Mesodermal cell (in vitro differentiated cells): ENCODE measurements at regions not wholly inside any gene's neighbourhood (a gene's known extent, or its start where the extent isn't known, plus 50 kb on each side); places are given as distances from the start of the nearest gene placed in this dataset.
A peak's percentile ranks its signal among the peaks of the same experiment; 100 is the strongest.

Experiments used
- H3K27ac ChIP-seq: 2 replicates; pipeline ENCODE4 v1.7.0; 2013; ENCODE audit warnings: mild to moderate bottlenecking, low read depth, low read length, moderate library complexity; ENCODE audit not compliant: severe bottlenecking
- H3K36me3 ChIP-seq: 2 replicates; pipeline ENCODE4 v1.7.1; 2013; ENCODE audit warnings: mild to moderate bottlenecking, low read length, moderate library complexity; ENCODE audit not compliant: control insufficient read depth, insufficient read depth
- H3K4me1 ChIP-seq: one replicate; pipeline ENCODE4 v1.7.1; 2013; ENCODE audit warnings: mild to moderate bottlenecking, low read length; ENCODE audit not compliant: insufficient read depth, control insufficient read depth, poor library complexity, severe bottlenecking
- H3K4me3 ChIP-seq: 2 replicates; pipeline ENCODE4 v1.7.0; 2013; ENCODE audit warnings: low read length, control low read depth, mild to moderate bottlenecking; ENCODE audit not compliant: insufficient read depth, poor library complexity, severe bottlenecking; ENCODE audit errors: extremely low read depth
- H3K9me3 ChIP-seq: 2 replicates; pipeline ENCODE4 v1.7.1; 2013; ENCODE audit warnings: mild to moderate bottlenecking, low read length, moderate library complexity; ENCODE audit not compliant: control insufficient read depth
- WGBS, 2 experiments: methylation state at CpG; one replicate each; pipeline ENCODE4 v1.1.5; 2013; ENCODE audit warnings: missing lambda C conversion rate in 2 of 2; ENCODE audit not compliant: insufficient coverage in 2 of 2; 5-methylcytosine and 5-hydroxymethylcytosine counted together

DNA sequence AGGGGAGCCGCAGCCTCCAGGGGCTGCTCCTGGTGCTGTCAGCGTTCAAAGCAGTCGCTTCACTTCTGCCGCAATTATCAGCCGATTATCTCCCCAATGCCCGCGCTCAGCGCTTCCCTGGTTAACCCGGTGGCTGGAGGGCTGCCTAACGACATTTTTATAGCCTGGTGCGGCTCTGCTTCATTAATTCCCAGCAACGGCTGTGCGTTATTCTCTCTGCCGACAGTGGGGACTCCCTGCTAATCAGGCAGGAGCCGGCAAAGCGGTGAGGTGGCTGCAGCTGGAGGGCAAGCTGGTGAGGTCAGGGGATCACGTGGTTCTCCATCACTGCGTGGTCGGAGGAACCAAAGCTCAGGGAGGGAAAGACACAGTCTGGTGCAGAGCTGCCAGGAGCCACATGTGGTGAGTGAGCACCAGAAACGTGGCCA, 62.9 kb downstream of the GLRX5 start:
- H3K4me3 ChIP-seq = peak overlapping the region; percentile 12
- WGBS, 2 experiments = 8 to 11% methylated on average over 16 to 20 of the region's 20 CpGs
- no peaks in the 10 kb centered on the region for H3K36me3 ChIP-seq
- peaks cover 4% of the 10 kb centered on the region for H3K4me1 ChIP-seq
- H3K9me3 ChIP-seq = no peaks in the 10 kb centered on the region
- H3K27ac ChIP-seq = no peak overlapping the region

GRCh38 chr14:95601650-95602049, 66.8 kb downstream of the GLRX5 start:
- 47 to 50% methylated on average over 3 of the region's 3 CpGs for WGBS, 2 experiments
- H3K4me1 ChIP-seq = peaks cover 4% of the 10 kb centered on the region

DNA sequence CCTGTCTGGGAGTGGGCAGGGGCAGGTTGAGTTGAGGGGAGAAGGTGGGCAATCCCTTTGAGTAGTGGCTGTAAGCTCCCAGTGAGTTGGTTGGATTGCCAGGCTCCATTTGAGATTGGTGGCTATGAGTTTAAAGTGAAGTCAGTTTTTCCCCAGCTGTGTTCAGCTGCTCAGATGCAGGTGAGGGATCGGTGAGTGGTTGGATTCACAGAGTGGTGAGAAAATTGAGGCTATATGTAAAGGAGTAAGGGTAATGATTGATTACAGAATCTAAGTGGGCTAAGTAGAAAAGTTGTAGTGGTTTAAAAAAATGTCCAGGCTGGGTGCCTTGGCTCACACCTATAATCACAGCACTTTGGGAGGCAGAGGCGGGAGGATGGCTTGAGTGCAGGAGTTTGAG, 68.6 kb downstream of the GLRX5 start:
- 86 to 90% methylated on average over 2 of the region's 2 CpGs for WGBS, 2 experiments
- H3K4me1 ChIP-seq = no peaks in the 10 kb centered on the region
- no peak overlapping the region for H3K4me3 ChIP-seq
- peaks cover 4% of the 10 kb centered on the region for H3K9me3 ChIP-seq
- H3K27ac ChIP-seq = no peak overlapping the region
- no peaks in the 10 kb centered on the region for H3K36me3 ChIP-seq

More at GRCh38 chr14:95601650-95602049, 66.8 kb downstream of the GLRX5 start:
- Histone ChIP-seq H3K4me3 (no peak overlapping the region), H3K36me3 (no peaks in the 10 kb centered on the region), H3K9me3 (peaks cover 4% of the 10 kb centered on the region), H3K27ac (no peak overlapping the region)

DNA sequence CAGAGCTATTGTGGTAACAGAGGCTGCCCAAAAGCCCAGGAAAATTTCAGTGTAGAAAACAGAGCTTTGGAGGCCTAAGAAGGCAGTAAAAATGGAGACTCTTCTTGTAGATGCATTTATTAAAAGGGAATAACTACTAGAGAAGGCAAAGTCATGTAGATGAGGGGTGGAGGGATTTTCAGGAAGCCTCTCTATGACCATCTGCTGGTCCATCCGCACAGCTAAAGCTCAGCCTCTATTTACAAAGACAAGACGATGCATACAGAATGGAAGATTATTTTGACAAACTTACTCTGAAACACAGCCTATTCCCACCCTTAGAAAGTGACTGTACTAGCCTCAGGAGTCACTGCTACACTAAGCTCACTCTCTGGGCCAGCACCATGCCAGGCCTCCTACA, 71.4 kb downstream of the GLRX5 start:
- no peaks in the 10 kb centered on the region for H3K4me1 ChIP-seq
- H3K27ac ChIP-seq = no peak overlapping the region
- no peak overlapping the region for H3K4me3 ChIP-seq
- WGBS, 2 experiments = 84 to 92% methylated on average over 2 of the region's 2 CpGs
- no peaks in the 10 kb centered on the region for H3K36me3 ChIP-seq
- peaks cover 4% of the 10 kb centered on the region for H3K9me3 ChIP-seq

DNA sequence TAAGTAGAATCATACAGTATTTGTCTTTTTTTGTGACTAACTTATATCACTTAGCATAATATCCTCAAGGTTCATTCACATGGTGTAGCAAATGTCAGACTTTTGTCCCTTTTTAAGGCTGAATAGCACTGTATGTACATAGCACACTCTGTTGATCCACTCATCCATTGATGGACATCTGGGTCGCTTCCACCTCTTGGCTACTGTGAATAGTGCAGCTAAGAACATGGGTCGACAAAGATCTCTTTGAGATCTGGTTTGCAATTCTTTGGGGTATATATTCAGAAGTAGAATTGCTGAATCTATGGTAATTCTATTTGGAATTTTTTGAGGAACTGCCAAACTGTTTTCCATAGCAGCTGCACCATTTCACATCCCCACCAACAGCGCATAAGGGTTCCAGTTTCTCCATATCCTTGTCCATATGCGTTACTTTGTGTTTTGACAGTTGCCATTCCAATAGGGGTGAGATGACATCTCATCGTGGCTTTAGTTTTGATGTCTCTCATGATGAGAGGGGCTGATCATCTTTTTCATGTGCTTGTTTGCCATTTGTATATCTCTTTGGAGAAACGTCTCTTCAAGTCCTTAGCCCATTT, 73.9 kb downstream of the GLRX5 start:
- Histone ChIP-seq H3K36me3 (no peaks in the 10 kb centered on the region), H3K4me3 (no peak overlapping the region), H3K9me3 (peaks cover 3% of the 10 kb centered on the region), H3K4me1 (no peaks in the 10 kb centered on the region), H3K27ac (no peak overlapping the region)
- WGBS, 2 experiments = 81 to 86% methylated on average over 2 to 4 of the region's 6 CpGs

DNA sequence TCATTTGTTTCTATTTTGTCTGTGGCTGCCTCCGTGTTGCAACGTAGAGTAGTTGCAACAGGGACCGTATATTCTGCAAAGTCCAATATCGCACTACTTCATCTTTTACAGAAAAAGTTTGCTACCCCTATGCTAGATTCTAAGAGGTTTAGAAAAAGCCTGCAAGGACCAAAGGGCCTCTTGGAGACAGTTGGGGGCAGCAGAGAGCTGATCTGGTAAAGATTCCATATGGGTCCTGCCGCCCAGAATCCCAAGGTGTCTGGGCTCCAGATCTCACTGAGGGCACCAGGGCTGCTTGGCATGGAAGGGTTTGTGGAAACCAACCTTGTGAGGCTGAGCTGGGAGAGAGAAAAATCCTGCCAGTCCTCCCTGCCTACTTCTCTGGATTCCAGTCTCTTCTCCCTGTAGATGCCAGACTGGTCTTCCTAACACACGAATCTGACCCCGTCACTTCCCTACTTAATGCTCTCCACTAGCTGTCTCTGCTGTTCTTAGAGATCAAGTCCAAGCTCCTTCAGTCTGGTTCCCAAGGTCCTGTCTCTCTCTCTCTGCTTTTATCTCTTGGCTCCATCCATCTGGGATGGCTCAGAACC, 74.6 kb downstream of the GLRX5 start:
- Histone ChIP-seq H3K4me1 (no peaks in the 10 kb centered on the region), H3K36me3 (no peaks in the 10 kb centered on the region), H3K27ac (no peak overlapping the region), H3K4me3 (no peak overlapping the region), H3K9me3 (no peaks in the 10 kb centered on the region)
- WGBS, 2 experiments = 64 to 80% methylated on average over 3 to 4 of the region's 7 CpGs

- Histone ChIP-seq H3K4me3 (no peak overlapping the region), H3K36me3 (no peaks in the 10 kb centered on the region), H3K4me1 (no peaks in the 10 kb centered on the region), H3K9me3 (no peaks in the 10 kb centered on the region), H3K27ac (no peak overlapping the region)
- WGBS, 2 experiments = 87 to 96% methylated on average over 6 of the region's 8 CpGs
Measured at GRCh38 chr14:95611293-95611880, 74.8 kb upstream of the TCL1B start.

GRCh38 chr14:95614349-95614748, 71.9 kb upstream of the TCL1B start:
- no peak overlapping the region for H3K4me3 ChIP-seq

DNA sequence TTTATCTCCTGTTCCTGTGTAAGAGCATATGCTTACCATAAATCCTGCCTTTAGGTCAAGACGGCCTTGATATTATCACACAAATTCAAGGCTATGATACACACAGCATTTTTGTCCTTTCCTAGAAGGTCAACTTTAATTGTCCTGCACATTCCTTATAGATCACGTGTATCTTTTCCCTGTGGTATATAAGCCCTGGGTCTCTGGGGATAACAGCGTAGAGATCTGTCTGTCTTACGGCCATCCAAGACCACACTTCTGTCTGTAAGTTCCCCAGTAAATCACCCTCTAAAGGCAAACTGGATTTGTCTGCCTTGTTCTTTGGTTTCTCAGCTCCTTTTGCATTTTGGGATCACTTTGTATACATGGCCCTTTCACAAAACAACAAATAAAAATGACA, 69.5 kb upstream of the TCL1B start:
- Histone ChIP-seq H3K27ac (no peak overlapping the region), H3K36me3 (no peaks in the 10 kb centered on the region), H3K9me3 (no peaks in the 10 kb centered on the region), H3K4me3 (no peak overlapping the region), H3K4me1 (no peaks in the 10 kb centered on the region)
- 91 to 92% methylated on average over 3 to 4 of the region's 4 CpGs for WGBS, 2 experiments

More at GRCh38 chr14:95614349-95614748, 71.9 kb upstream of the TCL1B start:
- H3K4me1 ChIP-seq = no peaks in the 10 kb centered on the region
- no peaks in the 10 kb centered on the region for H3K36me3 ChIP-seq
- no peaks in the 10 kb centered on the region for H3K9me3 ChIP-seq
- no peak overlapping the region for H3K27ac ChIP-seq
- WGBS, 2 experiments = 86 to 89% methylated on average over 4 of the region's 5 CpGs

DNA sequence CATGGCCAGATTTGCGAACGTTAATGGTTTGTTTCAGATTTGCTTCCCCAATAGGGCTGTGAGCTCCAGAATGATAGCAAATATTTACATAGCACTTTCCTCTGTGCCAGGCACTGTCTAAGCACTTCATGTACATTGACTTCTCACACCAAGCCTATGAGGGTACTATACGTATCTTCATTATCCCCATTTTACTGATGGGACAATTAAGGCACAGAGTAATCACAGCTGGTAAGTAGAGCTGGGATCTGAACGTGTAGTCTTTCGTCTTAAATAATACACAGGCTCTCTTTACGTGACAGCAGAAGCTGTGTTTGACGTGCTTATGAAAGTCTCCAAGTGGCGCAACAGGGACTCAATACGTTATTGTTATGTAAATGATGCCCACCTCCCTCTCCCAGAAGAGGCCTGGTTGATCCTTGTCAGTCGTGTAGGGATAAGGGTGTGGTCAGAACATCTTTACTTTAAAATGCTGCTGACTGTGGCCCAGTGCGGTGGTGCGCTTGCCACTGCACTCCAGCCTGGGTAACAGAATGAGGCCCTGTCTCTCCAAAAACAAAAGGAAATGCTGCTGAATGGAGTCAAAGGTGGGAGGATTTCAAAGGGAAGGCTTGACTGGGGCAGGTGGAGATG, 66.3 kb upstream of the TCL1B start:
- Histone ChIP-seq H3K36me3 (no peaks in the 10 kb centered on the region), H3K9me3 (no peaks in the 10 kb centered on the region), H3K27ac (no peak overlapping the region), H3K4me1 (no peaks in the 10 kb centered on the region), H3K4me3 (no peak overlapping the region)
- WGBS, 2 experiments = 77 to 87% methylated on average over 7 to 12 of the region's 12 CpGs

DNA sequence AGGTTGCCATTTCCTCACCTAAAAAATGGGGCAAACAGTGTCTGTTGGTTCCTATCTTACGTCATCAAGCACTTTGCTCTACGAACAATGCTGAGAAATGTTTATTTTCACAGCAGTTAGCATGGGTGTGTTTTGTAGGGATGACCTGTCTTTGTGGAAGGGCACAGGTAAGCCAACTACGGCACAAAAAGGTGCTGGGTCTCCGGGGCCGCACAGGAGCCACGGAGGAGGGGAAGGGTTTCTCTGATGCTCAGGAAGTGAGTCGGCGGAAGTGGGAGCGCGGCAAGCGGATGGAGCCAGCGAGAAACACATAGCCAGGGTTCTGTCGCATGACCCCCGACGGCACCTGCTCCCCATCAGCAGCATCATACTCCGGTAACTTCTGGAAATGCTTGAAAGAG, 65.6 kb upstream of the TCL1B start:
- no peak overlapping the region for H3K4me3 ChIP-seq
- no peaks in the 10 kb centered on the region for H3K4me1 ChIP-seq
- no peaks in the 10 kb centered on the region for H3K36me3 ChIP-seq
- H3K27ac ChIP-seq = no peak overlapping the region
- WGBS, 2 experiments = 93 to 95% methylated on average over 13 to 14 of the region's 16 CpGs
- no peaks in the 10 kb centered on the region for H3K9me3 ChIP-seq
